ENCODE measurements at regions not wholly inside any gene's neighbourhood (a gene's known extent, or its start where the extent isn't known, plus 50 kb on each side); places are given as distances from the start of the nearest gene placed in this dataset.

GRCh38 chr1:209513226-209513625 is 70.3 kb upstream of the CAMK1G start:
- no peak for TF ChIP-seq POLR2AphosphoS5 (IDR thresholded peaks at IDR 0.05)
- TF ChIP-seq CTCF (IDR thresholded peaks at IDR 0.05), result no peak

Data from sigmoid colon (tissue), 4 donors.